ENCODE measurements at regions not wholly inside any gene's neighbourhood (a gene's known extent, or its start where the extent isn't known, plus 50 kb on each side); places are given as distances from the start of the nearest gene placed in this dataset.
"Not testable (repeated sequence)": the region's sequence is repeated elsewhere in the genome, so short reads cannot be mapped to it uniquely, and the experiment has no call there.

GRCh38 chr6:16995511-16996250 is 106.2 kb upstream of the STMND1 start:
- Histone ChIP-seq H3K4me1 (ENCODE audit: insufficient read depth, low read length, poor library complexity, severe bottlenecking) (no peaks in the 10 kb centered on the region), H3K9me3 (ENCODE audit: low read depth, low read length, poor library complexity, severe bottlenecking) (no peaks in the 10 kb centered on the region), H3K4me3 (ENCODE audit: low read depth, low read length, poor library complexity, severe bottlenecking) (no peak overlapping the region), H3K27me3 (replicated peaks; ENCODE audit: insufficient read depth, low read depth, low read length, poor library complexity) (no peaks in the 10 kb centered on the region), H3K27ac (ENCODE audit: low read depth, low read length, poor library complexity, severe bottlenecking) (no peak overlapping the region), H3K36me3 (ENCODE audit: insufficient read depth, low read length, poor library complexity, severe bottlenecking) (no peaks in the 10 kb centered on the region)
- intact Hi-C loops (cut with micrococcal nuclease; ENCODE audit: unreplicated experiment) = no loop called here
- TF ChIP-seq CTCF (conservative IDR thresholded peaks at IDR 0.05; ENCODE audit: low read depth, low read length) (no peak), EZH2 (IDR thresholded peaks at IDR 0.05; ENCODE audit: borderline replicate concordance, low read depth, low read length, poor library complexity, severe bottlenecking) (no peak)
- no TSS peak for BruUV-seq (replicated peaks)
- ChIA-PET CTCF (no interaction called here), POLR2A (ENCODE audit: low non-redundant PET) (no interaction called here)
- no peak for DNase-seq (ENCODE audit: low spot score)

GRCh38 chr6:16993396-16993795 is 108.5 kb upstream of the STMND1 start:
- Histone ChIP-seq H3K27ac (ENCODE audit: low read depth, low read length, poor library complexity, severe bottlenecking) (no peak overlapping the region), H3K4me1 (ENCODE audit: insufficient read depth, low read length, poor library complexity, severe bottlenecking) (no peaks in the 10 kb centered on the region), H3K36me3 (ENCODE audit: insufficient read depth, low read length, poor library complexity, severe bottlenecking) (no peaks in the 10 kb centered on the region), H3K4me3 (ENCODE audit: low read depth, low read length, poor library complexity, severe bottlenecking) (no peak overlapping the region), H3K27me3 (replicated peaks; ENCODE audit: insufficient read depth, low read depth, low read length, poor library complexity) (no peaks in the 10 kb centered on the region), H3K9me3 (ENCODE audit: low read depth, low read length, poor library complexity, severe bottlenecking) (peaks cover 8% of the 10 kb centered on the region)
- POLR2A ChIA-PET (ENCODE audit: low non-redundant PET) = no interaction called here
- no peak for DNase-seq (ENCODE audit: low spot score)
- intact Hi-C loops (cut with micrococcal nuclease; ENCODE audit: unreplicated experiment) = no loop called here
- CTCF ChIA-PET = no interaction called here
- no peak for TF ChIP-seq EZH2 (IDR thresholded peaks at IDR 0.05; ENCODE audit: borderline replicate concordance, low read depth, low read length, poor library complexity, severe bottlenecking)
- no peak for TF ChIP-seq CTCF (conservative IDR thresholded peaks at IDR 0.05; ENCODE audit: low read depth, low read length)
- no TSS peak for BruUV-seq (replicated peaks)

- Histone ChIP-seq H3K9me3 (ENCODE audit: low read depth, low read length, poor library complexity, severe bottlenecking) (peaks cover 9% of the 10 kb centered on the region), H3K36me3 (ENCODE audit: insufficient read depth, low read length, poor library complexity, severe bottlenecking) (no peaks in the 10 kb centered on the region), H3K27ac (ENCODE audit: low read depth, low read length, poor library complexity, severe bottlenecking) (no peak overlapping the region), H3K27me3 (replicated peaks; ENCODE audit: insufficient read depth, low read depth, low read length, poor library complexity) (no peaks in the 10 kb centered on the region), H3K4me3 (ENCODE audit: low read depth, low read length, poor library complexity, severe bottlenecking) (no peak overlapping the region), H3K4me1 (ENCODE audit: insufficient read depth, low read length, poor library complexity, severe bottlenecking) (no peaks in the 10 kb centered on the region)
- POLR2A ChIA-PET (ENCODE audit: low non-redundant PET) = no interaction called here
- CTCF ChIA-PET = no interaction called here
- TF ChIP-seq EZH2 (IDR thresholded peaks at IDR 0.05; ENCODE audit: borderline replicate concordance, low read depth, low read length, poor library complexity, severe bottlenecking) (no peak), CTCF (conservative IDR thresholded peaks at IDR 0.05; ENCODE audit: low read depth, low read length) (no peak)
- no peak for DNase-seq (ENCODE audit: low spot score)
- intact Hi-C loops (cut with micrococcal nuclease; ENCODE audit: unreplicated experiment) = no loop called here
- BruUV-seq (replicated peaks) = no TSS peak
Measured at GRCh38 chr6:16991981-16992629, 109.7 kb upstream of the STMND1 start.

- H3K36me3 ChIP-seq (ENCODE audit: insufficient read depth, low read length, poor library complexity, severe bottlenecking); BruUV-seq (replicated peaks); CTCF ChIA-PET; POLR2A ChIA-PET (ENCODE audit: low non-redundant PET); H3K27ac ChIP-seq (ENCODE audit: low read depth, low read length, poor library complexity, severe bottlenecking); H3K27me3 ChIP-seq (replicated peaks; ENCODE audit: insufficient read depth, low read depth, low read length, poor library complexity); DNase-seq (ENCODE audit: low spot score); H3K4me3 ChIP-seq (ENCODE audit: low read depth, low read length, poor library complexity, severe bottlenecking); H3K9me3 ChIP-seq (ENCODE audit: low read depth, low read length, poor library complexity, severe bottlenecking); intact Hi-C loops (cut with micrococcal nuclease; ENCODE audit: unreplicated experiment): not testable (repeated sequence)
- H3K4me1 ChIP-seq (ENCODE audit: insufficient read depth, low read length, poor library complexity, severe bottlenecking) = peaks cover 13% of the 10 kb centered on the region
Measured at GRCh38 chr6:16989976-16990375, 111.9 kb upstream of the STMND1 start.
